Caco-2 (cell line): ENCODE measurements at regions not wholly inside any gene's neighbourhood (a gene's known extent, or its start where the extent isn't known, plus 50 kb on each side); places are given as distances from the start of the nearest gene placed in this dataset.

ENCODE experiments used
- BruUV-seq: library from RNA; stranded (reverse); fragments of 400-500 nt; replicated peaks from 2 replicates; lab custom pipeline; 2021; lab: Mats Ljungman, UMichigan
- CTCF ChIA-PET: fragments of 300-600 bp; sonication (Branson Sonifier 250); formaldehyde crosslinking; loops from one replicate; lab custom pipeline; 2022; ENCODE audit warnings: antibody characterized with exemption; lab: Charles Lee
- POLR2A ChIA-PET: fragments of 300-600 bp; sonication (Branson Sonifier 250); formaldehyde crosslinking; loops from one replicate; lab custom pipeline; 2022; ENCODE audit warnings: antibody characterized with exemption; lab: Charles Lee
- DNase-seq, 2 experiments: peaks; one replicate each; pipeline versions ENCODE4 v3.0.0 to v3.0.0-alpha.2; 2020 to 2022
- H3K27me3 ChIP-seq: replicated peaks from 2 replicates; pipeline ENCODE4 v1.6.0; 2011; ENCODE audit warnings: low read length; ENCODE audit not compliant: control insufficient read depth, insufficient read depth
- H3K36me3 ChIP-seq: 2 replicates; pipeline ENCODE4 v1.5.1; 2011; ENCODE audit warnings: low read length; ENCODE audit not compliant: control insufficient read depth, insufficient read depth
- H3K4me1 ChIP-seq: fragments of 250-450 bp; sonication (Bioruptor Pico); 2 replicates; pipeline ENCODE4 v1.5.1; 2020; ENCODE audit warnings: mild to moderate bottlenecking
- H3K4me3 ChIP-seq: 2 replicates; pipeline ENCODE4 v1.5.1; 2011; ENCODE audit warnings: low read depth, mild to moderate bottlenecking, control low read depth, low read length
- H3K9me3 ChIP-seq: fragments of 250-450 bp; sonication (Bioruptor Pico); 2 replicates; pipeline ENCODE4 v1.5.1; 2020; ENCODE audit warnings: mild to moderate bottlenecking, moderate library complexity
- H3K27ac Mint-ChIP-seq: one replicate; pipeline ENCODE4 v1.8.0; 2022; ENCODE audit warnings: mixed read lengths; ENCODE audit not compliant: unreplicated experiment
- H3K27me3 Mint-ChIP-seq: one replicate; pipeline ENCODE4 v1.8.0; 2022; ENCODE audit warnings: mixed read lengths; ENCODE audit not compliant: insufficient read depth, unreplicated experiment
- H3K36me3 Mint-ChIP-seq: one replicate; pipeline ENCODE4 v1.8.0; 2022; ENCODE audit warnings: mild to moderate bottlenecking, mixed read lengths; ENCODE audit not compliant: insufficient read depth, unreplicated experiment
- H3K4me1 Mint-ChIP-seq: one replicate; pipeline ENCODE4 v1.8.0; 2022; ENCODE audit warnings: low read depth, mixed read lengths; ENCODE audit not compliant: unreplicated experiment
- H3K4me3 Mint-ChIP-seq: one replicate; pipeline ENCODE4 v1.8.0; 2022; ENCODE audit warnings: mild to moderate bottlenecking, moderate library complexity, mixed read lengths; ENCODE audit not compliant: unreplicated experiment
- H3K9me3 Mint-ChIP-seq: one replicate; pipeline ENCODE4 v1.8.0; 2022; ENCODE audit warnings: mixed read lengths; ENCODE audit not compliant: unreplicated experiment
- intact Hi-C: fragments of 100-400 bp; cut with micrococcal nuclease; formaldehyde crosslinking; loops from one replicate; pipeline ENCODE4 v1.10.0; 2022; ENCODE audit not compliant: unreplicated experiment
- TF ChIP-seq, protein P1 (sequence below), 2 experiments: fragments of 200-600 bp in 1 of 2; IDR thresholded peaks; 1 replicate in 1 of 2; 2 replicates in 1 of 2; pipeline versions ENCODE4 v1.5.1 to v1.8.0; 2011 to 2022; ENCODE audit warnings: antibody characterized with exemption in 1 of 2, control low read depth in 1 of 2, inconsistent platforms in 1 of 2, low read depth in 1 of 2, low read length in 1 of 2, mild to moderate bottlenecking in 1 of 2, moderate library complexity in 1 of 2; ENCODE audit not compliant: insufficient read depth in 1 of 2, severe bottlenecking in 1 of 2, unreplicated experiment in 1 of 2

- H3K27me3 ChIP-seq, result no peaks in the 10 kb centered on the region; the same call in 1 of the 2 replicates
- ChIA-PET POLR2A (no interaction called here), CTCF (no interaction called here)
- Mint-ChIP-seq H3K27ac (no peak overlapping the region), H3K36me3 (no peaks in the 10 kb centered on the region), H3K9me3 (no peaks in the 10 kb centered on the region), H3K27me3 (peaks cover 16% of the 10 kb centered on the region), H3K4me1 (no peaks in the 10 kb centered on the region), H3K4me3 (no peak overlapping the region)
- no peaks in the 10 kb centered on the region for H3K36me3 ChIP-seq
- no peaks in the 10 kb centered on the region for H3K4me1 ChIP-seq
- BruUV-seq, result no TSS peak
- no peak overlapping the region for H3K4me3 ChIP-seq
- intact Hi-C loops, result no loop called here
- no peaks in the 10 kb centered on the region for H3K9me3 ChIP-seq
- TF ChIP-seq, protein P1, sequence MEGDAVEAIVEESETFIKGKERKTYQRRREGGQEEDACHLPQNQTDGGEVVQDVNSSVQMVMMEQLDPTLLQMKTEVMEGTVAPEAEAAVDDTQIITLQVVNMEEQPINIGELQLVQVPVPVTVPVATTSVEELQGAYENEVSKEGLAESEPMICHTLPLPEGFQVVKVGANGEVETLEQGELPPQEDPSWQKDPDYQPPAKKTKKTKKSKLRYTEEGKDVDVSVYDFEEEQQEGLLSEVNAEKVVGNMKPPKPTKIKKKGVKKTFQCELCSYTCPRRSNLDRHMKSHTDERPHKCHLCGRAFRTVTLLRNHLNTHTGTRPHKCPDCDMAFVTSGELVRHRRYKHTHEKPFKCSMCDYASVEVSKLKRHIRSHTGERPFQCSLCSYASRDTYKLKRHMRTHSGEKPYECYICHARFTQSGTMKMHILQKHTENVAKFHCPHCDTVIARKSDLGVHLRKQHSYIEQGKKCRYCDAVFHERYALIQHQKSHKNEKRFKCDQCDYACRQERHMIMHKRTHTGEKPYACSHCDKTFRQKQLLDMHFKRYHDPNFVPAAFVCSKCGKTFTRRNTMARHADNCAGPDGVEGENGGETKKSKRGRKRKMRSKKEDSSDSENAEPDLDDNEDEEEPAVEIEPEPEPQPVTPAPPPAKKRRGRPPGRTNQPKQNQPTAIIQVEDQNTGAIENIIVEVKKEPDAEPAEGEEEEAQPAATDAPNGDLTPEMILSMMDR (IDR thresholded peaks at IDR 0.05; ENCODE audit: insufficient read depth in 1 of 2, low read depth in 1 of 2, low read length in 1 of 2, severe bottlenecking in 1 of 2, unreplicated experiment in 1 of 2), result no peak
- no peak for DNase-seq
Measured at GRCh38 chr2:104703669-104704068, 150.2 kb upstream of the POU3F3 start.

GRCh38 chr2:104704496-104705245 is 149.2 kb upstream of the POU3F3 start:
- Histone ChIP-seq H3K4me1 (no peaks in the 10 kb centered on the region), H3K9me3 (no peaks in the 10 kb centered on the region), H3K4me3 (no peak overlapping the region), H3K36me3 (no peaks in the 10 kb centered on the region), H3K27me3 (no peaks in the 10 kb centered on the region; the same call in 1 of the 2 replicates)
- Mint-ChIP-seq H3K27me3 (peaks cover 16% of the 10 kb centered on the region), H3K36me3 (no peaks in the 10 kb centered on the region), H3K4me1 (no peaks in the 10 kb centered on the region), H3K4me3 (no peak overlapping the region), H3K27ac (no peak overlapping the region), H3K9me3 (no peaks in the 10 kb centered on the region)
- TF ChIP-seq, protein P1 (IDR thresholded peaks at IDR 0.05; ENCODE audit: insufficient read depth in 1 of 2, low read depth in 1 of 2, low read length in 1 of 2, severe bottlenecking in 1 of 2, unreplicated experiment in 1 of 2), result no peak
- CTCF ChIA-PET, result no interaction called here
- no peak for DNase-seq
- POLR2A ChIA-PET, result no interaction called here
- BruUV-seq, result no TSS peak
- intact Hi-C loops, result no loop called here

GRCh38 chr2:104707056-104707455 is 146.9 kb upstream of the POU3F3 start:
- intact Hi-C loops, result no loop called here
- Histone ChIP-seq H3K27me3 (no peaks in the 10 kb centered on the region; the same call in 1 of the 2 replicates), H3K36me3 (no peaks in the 10 kb centered on the region), H3K4me3 (no peak overlapping the region), H3K4me1 (no peaks in the 10 kb centered on the region), H3K9me3 (no peaks in the 10 kb centered on the region)
- H3K36me3 Mint-ChIP-seq, result no peaks in the 10 kb centered on the region
- ChIA-PET POLR2A (no interaction called here), CTCF (no interaction called here)
- TF ChIP-seq, protein P1 (IDR thresholded peaks at IDR 0.05; ENCODE audit: insufficient read depth in 1 of 2, low read depth in 1 of 2, low read length in 1 of 2, severe bottlenecking in 1 of 2, unreplicated experiment in 1 of 2), result no peak
- H3K27ac Mint-ChIP-seq, result no peak overlapping the region
- H3K27me3 Mint-ChIP-seq, result peaks cover 9% of the 10 kb centered on the region
- no peaks in the 10 kb centered on the region for H3K4me1 Mint-ChIP-seq
- H3K9me3 Mint-ChIP-seq, result no peaks in the 10 kb centered on the region
- BruUV-seq, result no TSS peak
- DNase-seq, result no peak
- H3K4me3 Mint-ChIP-seq, result no peak overlapping the region
